ENCODE measurements at regions not wholly inside any gene's neighbourhood (a gene's known extent, or its start where the extent isn't known, plus 50 kb on each side); places are given as distances from the start of the nearest gene placed in this dataset.

- Histone ChIP-seq H3K9me3 (ENCODE audit: control insufficient read depth, insufficient read depth, low read length) (0 out of 2 replicates have a peak, but pooled peaks cover 3% of the 10 kb centered on the region), H3K27ac (ENCODE audit: low read depth, low read length) (no peak overlapping the region), H3K36me3 (ENCODE audit: control insufficient read depth, low read length) (no peaks in the 10 kb centered on the region), H3K4me2 (ENCODE audit: low read length) (no peak overlapping the region), H3F3A (ENCODE audit: control insufficient read depth, insufficient read depth) (no peaks in the 10 kb centered on the region), H3K79me2 (ENCODE audit: control insufficient read depth, low read length) (no peaks in the 10 kb centered on the region), H3K27me3 (ENCODE audit: control insufficient read depth, low read length) (no peaks in the 10 kb centered on the region), H3K4me1 (ENCODE audit: control insufficient read depth, low read length) (peaks cover 27% of the 10 kb centered on the region), H3K4me3 (ENCODE audit: low read length) (no peak overlapping the region), H3K9me2 (replicated peaks; ENCODE audit: control insufficient read depth, low read length) (no peaks in the 10 kb centered on the region), H4K20me1 (ENCODE audit: control insufficient read depth, insufficient read depth, low read depth, low read length) (no peaks in the 10 kb centered on the region)
- TF ChIP-seq EZH2phosphoT487 (IDR thresholded peaks at IDR 0.05; ENCODE audit: borderline replicate concordance, low read length), result no peak
- TF ChIP-seq, protein P1, sequence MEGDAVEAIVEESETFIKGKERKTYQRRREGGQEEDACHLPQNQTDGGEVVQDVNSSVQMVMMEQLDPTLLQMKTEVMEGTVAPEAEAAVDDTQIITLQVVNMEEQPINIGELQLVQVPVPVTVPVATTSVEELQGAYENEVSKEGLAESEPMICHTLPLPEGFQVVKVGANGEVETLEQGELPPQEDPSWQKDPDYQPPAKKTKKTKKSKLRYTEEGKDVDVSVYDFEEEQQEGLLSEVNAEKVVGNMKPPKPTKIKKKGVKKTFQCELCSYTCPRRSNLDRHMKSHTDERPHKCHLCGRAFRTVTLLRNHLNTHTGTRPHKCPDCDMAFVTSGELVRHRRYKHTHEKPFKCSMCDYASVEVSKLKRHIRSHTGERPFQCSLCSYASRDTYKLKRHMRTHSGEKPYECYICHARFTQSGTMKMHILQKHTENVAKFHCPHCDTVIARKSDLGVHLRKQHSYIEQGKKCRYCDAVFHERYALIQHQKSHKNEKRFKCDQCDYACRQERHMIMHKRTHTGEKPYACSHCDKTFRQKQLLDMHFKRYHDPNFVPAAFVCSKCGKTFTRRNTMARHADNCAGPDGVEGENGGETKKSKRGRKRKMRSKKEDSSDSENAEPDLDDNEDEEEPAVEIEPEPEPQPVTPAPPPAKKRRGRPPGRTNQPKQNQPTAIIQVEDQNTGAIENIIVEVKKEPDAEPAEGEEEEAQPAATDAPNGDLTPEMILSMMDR (IDR thresholded peaks at IDR 0.05; ENCODE audit: low read depth, low read length, poor library complexity, severe bottlenecking), result no peak
Measured at GRCh38 chr5:173667702-173668101, 51.3 kb upstream of the BOD1 start.

DNA sequence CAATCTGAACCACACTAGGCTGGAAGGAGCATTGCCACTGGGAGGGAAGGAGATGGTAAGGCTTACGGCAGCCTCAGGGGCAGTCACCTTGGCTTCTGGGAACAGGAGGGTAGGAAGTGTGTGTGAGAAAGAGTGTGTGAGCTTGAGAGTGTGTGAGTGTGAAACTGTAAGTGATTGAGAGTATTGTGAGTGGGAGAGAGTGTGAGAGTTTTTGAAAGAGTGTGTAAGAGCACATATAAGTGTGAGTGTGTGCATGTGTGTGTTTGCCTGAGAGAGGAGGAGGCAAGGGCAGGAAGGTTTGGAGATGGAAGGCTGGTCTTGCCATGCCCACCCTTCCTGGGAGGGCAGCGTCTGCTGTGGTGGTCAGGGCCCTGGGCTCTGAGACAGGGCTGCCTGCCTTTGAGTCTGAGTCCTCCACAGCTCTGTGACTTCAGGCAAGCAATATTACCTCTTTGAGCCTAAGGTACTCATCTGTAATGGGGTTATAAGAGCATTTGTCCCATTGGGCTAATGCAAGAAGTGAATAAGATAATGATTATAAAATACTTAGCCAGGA, 51.9 kb upstream of the BOD1 start:
- H3K9me3 ChIP-seq (ENCODE audit: control insufficient read depth, insufficient read depth, low read length), result 0 out of 2 replicates have a peak, but pooled peaks cover 3% of the 10 kb centered on the region
- no peaks in the 10 kb centered on the region for H3F3A ChIP-seq (ENCODE audit: control insufficient read depth, insufficient read depth)
- H3K79me2 ChIP-seq (ENCODE audit: control insufficient read depth, low read length), result no peaks in the 10 kb centered on the region
- H3K9me2 ChIP-seq (replicated peaks; ENCODE audit: control insufficient read depth, low read length), result no peaks in the 10 kb centered on the region
- H3K27ac ChIP-seq (ENCODE audit: low read depth, low read length), result no peak overlapping the region
- H3K4me3 ChIP-seq (ENCODE audit: low read length), result no peak overlapping the region
- no peaks in the 10 kb centered on the region for H4K20me1 ChIP-seq (ENCODE audit: control insufficient read depth, insufficient read depth, low read depth, low read length)
- no peaks in the 10 kb centered on the region for H3K36me3 ChIP-seq (ENCODE audit: control insufficient read depth, low read length)
- TF ChIP-seq, protein P1 (IDR thresholded peaks at IDR 0.05; ENCODE audit: low read depth, low read length, poor library complexity, severe bottlenecking), result no peak
- TF ChIP-seq EZH2phosphoT487 (IDR thresholded peaks at IDR 0.05; ENCODE audit: borderline replicate concordance, low read length), result no peak
- peaks cover 33% of the 10 kb centered on the region for H3K4me1 ChIP-seq (ENCODE audit: control insufficient read depth, low read length)
- no peaks in the 10 kb centered on the region for H3K27me3 ChIP-seq (ENCODE audit: control insufficient read depth, low read length)
- no peak overlapping the region for H3K4me2 ChIP-seq (ENCODE audit: low read length)

- H3K9me2 ChIP-seq (replicated peaks; ENCODE audit: control insufficient read depth, low read length), result no peaks in the 10 kb centered on the region
- no peaks in the 10 kb centered on the region for H3K27me3 ChIP-seq (ENCODE audit: control insufficient read depth, low read length)
- TF ChIP-seq EZH2phosphoT487 (IDR thresholded peaks at IDR 0.05; ENCODE audit: borderline replicate concordance, low read length), result no peak
- TF ChIP-seq, protein P1 (IDR thresholded peaks at IDR 0.05; ENCODE audit: low read depth, low read length, poor library complexity, severe bottlenecking), result no peak
- no peaks in the 10 kb centered on the region for H3K36me3 ChIP-seq (ENCODE audit: control insufficient read depth, low read length)
- 0 out of 2 replicates have a peak, but pooled peaks cover 3% of the 10 kb centered on the region for H3K9me3 ChIP-seq (ENCODE audit: control insufficient read depth, insufficient read depth, low read length)
- H3K4me1 ChIP-seq (ENCODE audit: control insufficient read depth, low read length), result peaks cover 31% of the 10 kb centered on the region
- H3K79me2 ChIP-seq (ENCODE audit: control insufficient read depth, low read length), result no peaks in the 10 kb centered on the region
- no peaks in the 10 kb centered on the region for H3F3A ChIP-seq (ENCODE audit: control insufficient read depth, insufficient read depth)
- no peaks in the 10 kb centered on the region for H4K20me1 ChIP-seq (ENCODE audit: control insufficient read depth, insufficient read depth, low read depth, low read length)
- H3K27ac ChIP-seq (ENCODE audit: low read depth, low read length), result no peak overlapping the region
- H3K4me2 ChIP-seq (ENCODE audit: low read length), result no peak overlapping the region
- no peak overlapping the region for H3K4me3 ChIP-seq (ENCODE audit: low read length)
Measured at GRCh38 chr5:173668910-173669309, 52.5 kb upstream of the BOD1 start.
